HepG2 (cell line): ENCODE measurements at regions not wholly inside any gene's neighbourhood (a gene's known extent, or its start where the extent isn't known, plus 50 kb on each side); places are given as distances from the start of the nearest gene placed in this dataset.

ENCODE experiments used
- ATAC-seq: fragments of 200-7000 bp; cut with Tn5 transposase; 3 replicates; pipeline ENCODE4 v1.9.1; 2020; ENCODE audit warnings: mild to moderate bottlenecking, moderate library complexity
- BruUV-seq: library from RNA; stranded (reverse); fragments of 400-500 nt; replicated peaks from 2 replicates; lab custom pipeline; 2021; lab: Mats Ljungman, UMichigan
- CTCF ChIA-PET: fragments of 300-600 bp; formaldehyde crosslinking; extraction: SDS; loops from one replicate; lab custom pipeline; 2021; ENCODE audit warnings: low total read pairs, inconsistent platforms, low intra/inter-chr PET ratio; lab: Yijun Ruan, JAX
- POLR2A ChIA-PET: fragments of 350-600 bp; sonication (Branson Sonifier 250); formaldehyde crosslinking; loops from one replicate; lab custom pipeline; 2020; ENCODE audit warnings: antibody characterized with exemption, inconsistent platforms; lab: Yijun Ruan, JAX
- DNase-seq: peaks from one replicate; pipeline ENCODE4 v3.0.0-alpha.2; 2015; ENCODE audit warnings: low spot score
- FAIRE-seq: peaks from 3 replicates; lab custom pipeline; 2011; peaks lifted over from hg19 to GRCh38; lab: Jason Lieb, UNC
- H2AFZ ChIP-seq: one replicate; pipeline ENCODE4 v1.6.1; 2011; ENCODE audit warnings: low read length, inconsistent platforms
- H3K27ac ChIP-seq: fragments of 300-600 bp; 3 replicates; pipeline ENCODE4 v1.8.0; 2011; ENCODE audit warnings: mixed run types, mild to moderate bottlenecking, mixed read lengths, low read length, inconsistent platforms; ENCODE audit not compliant: insufficient read depth; ENCODE audit errors: extremely low read length
- H3K27me3 ChIP-seq, 2 experiments: fragments of 200-600 bp in 1 of 2; 2 replicates in 1 of 2; 3 replicates in 1 of 2; pipeline versions ENCODE4 v1.6.0 to v1.8.0; 2011; ENCODE audit warnings: low read length in 2 of 2, mild to moderate bottlenecking in 2 of 2, moderate library complexity in 2 of 2, inconsistent platforms in 1 of 2; ENCODE audit not compliant: insufficient read depth in 2 of 2, control insufficient read depth in 1 of 2
- H3K36me3 ChIP-seq, 2 experiments: fragments of 200-600 bp in 1 of 2; replicated peaks in 1 of 2; 2 replicates in 1 of 2; 3 replicates in 1 of 2; pipeline versions ENCODE4 v1.5.1 to v1.8.0; 2011; ENCODE audit warnings: low read length in 2 of 2, inconsistent platforms in 1 of 2; ENCODE audit not compliant: insufficient read depth in 2 of 2, control insufficient read depth in 1 of 2
- H3K4me1 ChIP-seq: 2 replicates; pipeline ENCODE4 v1.5.1; 2012; ENCODE audit warnings: low read length, inconsistent platforms; ENCODE audit not compliant: insufficient read depth
- H3K4me2 ChIP-seq: 2 replicates; pipeline ENCODE4 v1.6.0; 2011; ENCODE audit warnings: low read depth, low read length, inconsistent platforms
- H3K4me3 ChIP-seq, 3 experiments: fragments of 200-600 bp in 1 of 3; sonication (generic), shearing (Covaris generic) in 1 of 3; replicated peaks in 1 of 3; 2 replicates each; pipeline ENCODE4 v1.5.1; 2011 to 2016; ENCODE audit warnings: low read length in 3 of 3, inconsistent platforms in 2 of 3, low read depth in 2 of 3, mild to moderate bottlenecking in 2 of 3, control low read depth in 1 of 3, mixed read lengths in 1 of 3; ENCODE audit not compliant: insufficient read depth in 1 of 3
- H3K79me2 ChIP-seq: one replicate; pipeline ENCODE4 v1.6.1; 2011; ENCODE audit warnings: low read length, inconsistent platforms; ENCODE audit not compliant: insufficient read depth
- H3K9ac ChIP-seq: 2 replicates; pipeline ENCODE4 v1.6.0; 2011; ENCODE audit warnings: mild to moderate bottlenecking, low read depth, low read length, inconsistent platforms; ENCODE audit not compliant: insufficient read depth
- H3K9me3 ChIP-seq: 2 replicates; pipeline ENCODE4 v1.5.1; 2012; ENCODE audit warnings: mild to moderate bottlenecking, low read length
- H4K20me1 ChIP-seq: 2 replicates; pipeline ENCODE4 v1.6.0; 2011; ENCODE audit warnings: inconsistent platforms, mild to moderate bottlenecking, low read length, moderate library complexity; ENCODE audit not compliant: insufficient read depth
- FOXK2 ChIP-seq: fragments of 450-650 bp; IDR thresholded peaks from 2 replicates; pipeline ENCODE4 v1.6.1; 2016
- MIXL1 ChIP-seq: IDR thresholded peaks from 2 replicates; pipeline ENCODE4 v1.6.1; 2016
- NCOA1 ChIP-seq: sonication (generic); formaldehyde crosslinking; IDR thresholded peaks from 2 replicates; pipeline ENCODE4 v1.9.0; 2021; ENCODE audit warnings: missing genetic modification reagents
- PHF21A ChIP-seq: sonication (generic); formaldehyde crosslinking; IDR thresholded peaks from 2 replicates; pipeline ENCODE4 v1.5.0; 2020; ENCODE audit warnings: mild to moderate bottlenecking, missing genetic modification reagents
- PHF8 ChIP-seq: sonication (generic); formaldehyde crosslinking; IDR thresholded peaks from 2 replicates; pipeline ENCODE4 v1.5.0; 2020; ENCODE audit warnings: missing genetic modification reagents
- SIX4 ChIP-seq: sonication (generic); formaldehyde crosslinking; IDR thresholded peaks from 2 replicates; pipeline ENCODE4 v1.4.0; 2020; ENCODE audit warnings: missing genetic modification reagents
- SMC3 ChIP-seq: IDR thresholded peaks from 2 replicates; pipeline ENCODE4 v1.6.1; 2011; ENCODE audit warnings: low read length, improper control_type of control experiment
- SMYD3 ChIP-seq: sonication (generic); formaldehyde crosslinking; IDR thresholded peaks from 2 replicates; pipeline ENCODE4 v1.8.1; 2023; ENCODE audit warnings: mild to moderate bottlenecking, missing genetic modification reagents
- SNAI1 ChIP-seq: sonication (generic); formaldehyde crosslinking; IDR thresholded peaks from 2 replicates; pipeline ENCODE4 v1.5.0; 2020; ENCODE audit warnings: mild to moderate bottlenecking, missing genetic modification reagents, borderline replicate concordance
- STAG1 ChIP-seq: sonication (generic); formaldehyde crosslinking; IDR thresholded peaks from 2 replicates; pipeline ENCODE4 v1.4.0; 2020; ENCODE audit warnings: missing genetic modification reagents
- ZFP41 ChIP-seq: sonication (generic); formaldehyde crosslinking; IDR thresholded peaks from 2 replicates; pipeline ENCODE4 v1.4.0; 2020; ENCODE audit warnings: mild to moderate bottlenecking, missing genetic modification reagents, borderline replicate concordance
- ZNF296 ChIP-seq: sonication (generic); formaldehyde crosslinking; conservative IDR thresholded peaks from 2 replicates; pipeline ENCODE4 v1.5.0; 2020; ENCODE audit warnings: mild to moderate bottlenecking, missing genetic modification reagents
- ZNF644 ChIP-seq: IDR thresholded peaks from 2 replicates; pipeline ENCODE4 v1.6.1; 2016; ENCODE audit warnings: low read depth
- ZNF766 ChIP-seq: sonication (generic); formaldehyde crosslinking; IDR thresholded peaks from 2 replicates; pipeline ENCODE4 v1.5.0; 2020; ENCODE audit warnings: missing genetic modification reagents, borderline replicate concordance
- ZSCAN21 ChIP-seq: sonication (generic); formaldehyde crosslinking; IDR thresholded peaks from 2 replicates; pipeline ENCODE4 v1.8.0; 2022; ENCODE audit warnings: mild to moderate bottlenecking, missing genetic modification reagents, moderate library complexity, borderline replicate concordance
- WGBS: methylation state at CpG from one replicate; pipeline ENCODE4 v1.1.6; 2017; ENCODE audit warnings: low lambda C conversion rate; 5-methylcytosine and 5-hydroxymethylcytosine counted together
- in situ Hi-C: cut with HindIII; loops from 2 replicates; pipeline ENCODE4 v1.10.0; 2017; ENCODE audit warnings: low pct_unique_long_range_greater_than_20kb; ENCODE audit not compliant: extremely low pct_ligation_motif_present
- intact Hi-C: fragments of 100-400 bp; cut with micrococcal nuclease; formaldehyde crosslinking; loops from one replicate; pipeline ENCODE4 v1.10.0; 2022; ENCODE audit not compliant: unreplicated experiment
- TF ChIP-seq, protein P1 (sequence below): IDR thresholded peaks from 2 replicates; pipeline ENCODE4 v1.6.1; 2012; ENCODE audit warnings: low read depth, low read length, improper control_type of control experiment
- TF ChIP-seq, protein P2 (sequence below): sonication (generic); formaldehyde crosslinking; IDR thresholded peaks from 2 replicates; pipeline ENCODE4 v1.5.0; 2020; ENCODE audit warnings: mild to moderate bottlenecking, missing genetic modification reagents, moderate library complexity

DNA sequence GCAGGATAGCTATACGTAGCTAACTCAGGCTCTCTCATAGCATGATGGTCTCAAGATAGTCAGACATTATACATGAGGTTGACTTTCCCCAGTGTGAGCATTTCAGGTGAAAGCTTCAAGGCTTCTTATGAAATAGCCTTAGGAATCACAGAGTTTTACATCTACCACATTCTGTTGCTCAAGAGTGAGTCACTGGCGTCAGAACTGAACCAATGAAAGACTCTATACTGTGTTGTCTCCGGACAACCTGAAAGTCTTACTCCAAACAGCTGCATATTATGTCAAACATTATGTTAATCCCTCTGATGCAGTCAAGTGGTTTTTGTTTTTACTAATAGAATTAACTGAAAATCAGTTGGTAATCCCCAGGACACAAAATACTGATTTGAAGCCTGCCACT, 79.8 kb upstream of the TRDN start:
- CTCF ChIA-PET = no interaction called here
- Histone ChIP-seq H3K4me3 (no peak overlapping the region), H3K36me3 (no peaks in the 10 kb centered on the region), H3K27me3 (no peaks in the 10 kb centered on the region), H3K4me2 (no peak overlapping the region), H3K79me2 (no peaks in the 10 kb centered on the region), H3K9me3 (no peaks in the 10 kb centered on the region), H3K4me1 (no peaks in the 10 kb centered on the region), H4K20me1 (no peaks in the 10 kb centered on the region), H3K27ac (no peak overlapping the region), H2AFZ (no peak overlapping the region), H3K9ac (no peak overlapping the region)
- no TSS peak for BruUV-seq
- ATAC-seq (no peak), DNase-seq (no peak), FAIRE-seq (no peak)
- 0% methylated on average over 3 of the region's 3 CpGs for WGBS
- TF ChIP-seq SMYD3 (CRISPR knock-in tag) (no peak), ZNF644 (CRISPR knock-in tag) (no peak), ZSCAN21 (CRISPR knock-in tag) (no peak), ZNF296 (CRISPR knock-in tag) (no peak), PHF21A (CRISPR knock-in tag) (no peak), NCOA1 (CRISPR knock-in tag) (no peak), SIX4 (CRISPR knock-in tag) (no peak)
- in situ Hi-C loops (loop anchor here (5.0 kb wide), 1 partner anchor 299 kb away; no protein-coding TSS in a partner anchor), intact Hi-C loops (no loop called here)
- POLR2A ChIA-PET = no interaction called here

DNA sequence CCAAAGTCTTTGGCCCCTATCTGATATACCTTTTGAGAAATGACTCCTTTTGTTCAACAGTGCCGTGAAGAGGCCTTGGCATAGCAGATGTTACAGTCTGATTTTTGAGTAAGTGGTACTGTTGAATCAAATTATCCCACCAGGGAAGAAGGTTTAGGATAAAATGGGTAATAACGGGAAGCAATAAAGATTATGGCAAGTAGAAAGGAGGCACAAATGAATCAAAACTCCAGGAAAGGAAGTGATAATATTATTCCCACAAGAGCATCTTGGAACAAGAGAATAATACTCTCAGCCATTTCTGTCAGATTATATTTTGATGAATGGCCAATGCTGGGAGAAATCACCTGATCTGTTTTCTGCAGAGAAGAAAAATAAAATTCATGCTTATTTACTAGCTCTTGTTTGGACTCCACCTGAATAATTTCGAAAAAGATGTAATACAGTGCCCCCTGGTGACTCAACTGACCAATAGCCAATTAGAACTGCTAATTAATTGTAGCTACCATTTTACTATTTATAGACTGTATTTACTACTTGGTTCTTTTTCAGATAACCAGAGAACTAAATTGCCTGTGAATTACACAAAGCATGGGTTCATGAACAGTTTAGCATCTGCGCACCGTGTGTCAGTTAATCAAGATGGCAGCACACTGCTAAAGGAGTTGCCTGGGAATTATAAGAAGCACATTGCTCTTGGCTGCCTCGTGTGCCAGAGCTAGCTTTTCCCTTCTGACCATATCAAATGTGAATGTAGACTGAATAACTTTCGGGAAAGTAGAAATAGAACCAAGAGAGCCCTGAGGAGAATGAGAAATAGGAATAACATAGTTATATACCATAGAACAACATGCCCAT, 78.5 kb upstream of the TRDN start:
- ATAC-seq = peak; percentile 58
- H3K9ac ChIP-seq = no peak overlapping the region
- no peaks in the 10 kb centered on the region for H3K79me2 ChIP-seq
- peak; percentile 39 for DNase-seq
- H2AFZ ChIP-seq = no peak overlapping the region
- ChIA-PET CTCF (interaction anchor here (1.1 to 2.2 kb wide), 2 partner anchors 299 to 322 kb away, joined by 3 to 27 read pairs; no protein-coding TSS in a partner anchor), POLR2A (no interaction called here)
- H3K9me3 ChIP-seq = no peaks in the 10 kb centered on the region
- H3K36me3 ChIP-seq = no peaks in the 10 kb centered on the region
- no TSS peak for BruUV-seq
- H3K4me1 ChIP-seq = no peaks in the 10 kb centered on the region
- H3K27ac ChIP-seq = no peak overlapping the region
- no peak for FAIRE-seq
- no peaks in the 10 kb centered on the region for H4K20me1 ChIP-seq
- H3K4me2 ChIP-seq = no peak overlapping the region
- H3K27me3 ChIP-seq = no peaks in the 10 kb centered on the region
- no peak overlapping the region for H3K4me3 ChIP-seq
- WGBS = 15% methylated on average over 7 of the region's 7 CpGs
- intact Hi-C loops = loop anchor here (1.0 kb wide), 2 partner anchors 299 to 322 kb away; no protein-coding TSS in a partner anchor
- in situ Hi-C loops = loop anchor here (5.0 kb wide), 1 partner anchor 298 kb away; no protein-coding TSS in a partner anchor
- no peak for TF ChIP-seq FOXK2
- TF ChIP-seq ZFP41 (CRISPR knock-in tag) = no peak
- no peak for TF ChIP-seq SNAI1 (CRISPR knock-in tag)
- no peak for TF ChIP-seq PHF8 (CRISPR knock-in tag)
- TF ChIP-seq, protein P1, sequence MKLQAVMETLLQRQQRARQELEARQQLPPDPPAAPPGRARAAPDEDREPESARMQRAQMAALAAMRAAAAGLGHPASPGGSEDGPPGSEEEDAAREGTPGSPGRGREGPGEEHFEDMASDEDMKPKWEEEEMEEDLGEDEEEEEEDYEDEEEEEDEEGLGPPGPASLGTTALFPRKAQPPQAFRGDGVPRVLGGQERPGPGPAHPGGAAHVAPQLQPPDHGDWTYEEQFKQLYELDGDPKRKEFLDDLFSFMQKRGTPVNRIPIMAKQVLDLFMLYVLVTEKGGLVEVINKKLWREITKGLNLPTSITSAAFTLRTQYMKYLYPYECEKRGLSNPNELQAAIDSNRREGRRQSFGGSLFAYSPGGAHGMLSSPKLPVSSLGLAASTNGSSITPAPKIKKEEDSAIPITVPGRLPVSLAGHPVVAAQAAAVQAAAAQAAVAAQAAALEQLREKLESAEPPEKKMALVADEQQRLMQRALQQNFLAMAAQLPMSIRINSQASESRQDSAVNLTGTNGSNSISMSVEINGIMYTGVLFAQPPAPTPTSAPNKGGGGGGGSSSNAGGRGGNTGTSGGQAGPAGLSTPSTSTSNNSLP = peak; percentile 19; the same call in 1 of the 2 replicates
- TF ChIP-seq, protein P2, sequence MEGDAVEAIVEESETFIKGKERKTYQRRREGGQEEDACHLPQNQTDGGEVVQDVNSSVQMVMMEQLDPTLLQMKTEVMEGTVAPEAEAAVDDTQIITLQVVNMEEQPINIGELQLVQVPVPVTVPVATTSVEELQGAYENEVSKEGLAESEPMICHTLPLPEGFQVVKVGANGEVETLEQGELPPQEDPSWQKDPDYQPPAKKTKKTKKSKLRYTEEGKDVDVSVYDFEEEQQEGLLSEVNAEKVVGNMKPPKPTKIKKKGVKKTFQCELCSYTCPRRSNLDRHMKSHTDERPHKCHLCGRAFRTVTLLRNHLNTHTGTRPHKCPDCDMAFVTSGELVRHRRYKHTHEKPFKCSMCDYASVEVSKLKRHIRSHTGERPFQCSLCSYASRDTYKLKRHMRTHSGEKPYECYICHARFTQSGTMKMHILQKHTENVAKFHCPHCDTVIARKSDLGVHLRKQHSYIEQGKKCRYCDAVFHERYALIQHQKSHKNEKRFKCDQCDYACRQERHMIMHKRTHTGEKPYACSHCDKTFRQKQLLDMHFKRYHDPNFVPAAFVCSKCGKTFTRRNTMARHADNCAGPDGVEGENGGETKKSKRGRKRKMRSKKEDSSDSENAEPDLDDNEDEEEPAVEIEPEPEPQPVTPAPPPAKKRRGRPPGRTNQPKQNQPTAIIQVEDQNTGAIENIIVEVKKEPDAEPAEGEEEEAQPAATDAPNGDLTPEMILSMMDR (CRISPR knock-in tag) = peak; percentile 64
- TF ChIP-seq ZNF766 (CRISPR knock-in tag) = no peak
- peak; percentile 76 for TF ChIP-seq STAG1 (CRISPR knock-in tag)
- peak; percentile 61 for TF ChIP-seq SMC3
- TF ChIP-seq MIXL1 (CRISPR knock-in tag) = peak; percentile 86
